NCI-H1436 (cell line): ENCODE measurements at regions not wholly inside any gene's neighbourhood (a gene's known extent, or its start where the extent isn't known, plus 50 kb on each side); places are given as distances from the start of the nearest gene placed in this dataset.
"Not testable (repeated sequence)": the region's sequence is repeated elsewhere in the genome, so short reads cannot be mapped to it uniquely, and the experiment has no call there.

Experiments used
- DNase-seq: peaks from one replicate; lab custom pipeline; 2025; lab: John Stamatoyannopoulos, UW

- DNase-seq, result no peak
These were observed 68.0 kb upstream of the HELT start for GRCh38 chr4:184950117-184950830.

GRCh38 chr4:184950926-184951325 is 67.4 kb upstream of the HELT start:
- no peak for DNase-seq

- no peak for DNase-seq
These were observed 66.6 kb upstream of the HELT start for GRCh38 chr4:184951668-184952160.

- DNase-seq, result no peak
These were observed 65.8 kb upstream of the HELT start for GRCh38 chr4:184952522-184952921.

- no peak for DNase-seq
These were observed 64.8 kb upstream of the HELT start for GRCh38 chr4:184953421-184953945.

DNA sequence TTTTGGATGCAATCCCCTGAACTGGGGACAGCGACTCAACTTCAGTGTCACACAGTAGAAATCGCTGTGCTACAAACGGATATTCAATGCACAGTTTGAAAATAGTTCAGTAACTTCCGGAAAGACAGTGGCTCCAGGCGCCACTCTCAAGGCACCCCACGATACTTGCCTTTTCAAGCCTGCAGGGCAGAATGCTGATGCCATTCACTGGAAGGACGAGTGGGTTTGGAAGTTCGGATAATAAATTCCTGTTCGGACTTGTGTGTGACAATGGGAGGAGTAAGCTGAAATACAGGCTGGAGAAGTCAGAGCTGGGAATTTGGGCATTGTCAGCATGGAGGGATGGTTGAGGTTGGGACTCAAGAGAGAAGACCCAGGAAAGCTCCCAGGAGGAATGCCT is 64.3 kb upstream of the HELT start:
- no peak for DNase-seq

DNA sequence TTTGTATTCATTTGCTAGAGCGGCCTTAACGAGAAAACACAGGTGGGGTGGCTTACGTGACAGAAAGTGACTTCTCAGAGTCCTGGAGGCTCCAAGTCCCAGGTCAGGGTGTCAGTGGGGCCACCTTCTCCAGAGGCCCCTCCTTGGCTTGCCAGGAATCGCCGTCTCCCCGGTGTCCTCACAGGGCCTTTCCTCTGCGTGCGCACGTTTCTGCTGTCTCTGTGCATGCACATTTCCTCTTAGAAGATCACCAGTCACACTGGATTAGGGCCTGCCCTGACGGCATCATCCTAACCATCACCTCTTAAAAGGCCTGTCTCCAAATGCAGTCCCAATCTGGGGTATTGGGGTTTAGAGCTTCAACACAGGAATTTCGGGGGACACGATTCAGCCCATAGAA is 63.8 kb upstream of the HELT start:
- no peak for DNase-seq

GRCh38 chr4:184955116-184955515 is 63.2 kb upstream of the HELT start:
- DNase-seq, result no peak

DNA sequence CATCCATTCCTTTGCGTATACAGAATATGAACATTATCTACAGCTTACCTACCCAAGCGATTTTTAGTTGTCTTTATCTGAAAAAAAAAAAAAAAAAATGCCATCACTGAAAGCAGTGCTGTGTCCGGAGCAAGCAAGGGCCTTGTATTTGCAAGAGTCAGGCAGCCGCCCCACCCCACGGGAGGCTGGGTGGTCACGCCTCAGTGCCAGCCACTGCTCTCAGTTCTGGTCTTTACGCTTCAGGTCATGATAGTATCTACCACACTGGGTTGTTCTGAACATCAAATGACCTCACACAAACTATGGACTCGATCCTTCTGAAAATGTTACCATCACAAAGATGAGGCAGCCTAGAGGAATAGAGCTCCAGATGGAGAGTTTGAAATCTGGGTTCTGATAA is 62.7 kb upstream of the HELT start:
- no peak for DNase-seq

GRCh38 chr4:184957446-184958115 is 60.7 kb upstream of the HELT start:
- DNase-seq, result peak; percentile 13

GRCh38 chr4:184958127-184958922 is 60.0 kb upstream of the HELT start:
- DNase-seq, result peak; percentile 5

GRCh38 chr4:184958923-184959210 is 59.4 kb upstream of the HELT start:
- DNase-seq, result no peak

DNA sequence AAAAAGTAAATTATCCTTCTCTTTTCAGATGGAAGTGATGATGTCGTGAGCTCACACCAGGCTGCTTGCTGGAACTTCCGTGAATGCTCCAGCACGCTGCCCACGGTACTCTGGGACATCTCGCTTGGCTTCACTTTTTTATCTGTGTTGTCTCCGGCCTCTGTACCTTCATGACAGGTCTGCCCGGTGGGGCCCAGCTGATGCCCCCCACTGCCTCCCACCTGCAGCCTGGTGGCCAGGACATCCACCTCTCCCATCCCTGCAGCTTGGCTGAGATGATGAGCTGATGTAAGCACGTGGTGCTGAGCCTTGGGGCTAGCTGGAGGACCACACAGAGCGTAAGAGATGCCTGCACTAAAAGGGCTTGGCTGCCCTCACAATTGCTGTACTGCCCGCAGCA is 59.0 kb upstream of the HELT start:
- DNase-seq, result no peak

DNA sequence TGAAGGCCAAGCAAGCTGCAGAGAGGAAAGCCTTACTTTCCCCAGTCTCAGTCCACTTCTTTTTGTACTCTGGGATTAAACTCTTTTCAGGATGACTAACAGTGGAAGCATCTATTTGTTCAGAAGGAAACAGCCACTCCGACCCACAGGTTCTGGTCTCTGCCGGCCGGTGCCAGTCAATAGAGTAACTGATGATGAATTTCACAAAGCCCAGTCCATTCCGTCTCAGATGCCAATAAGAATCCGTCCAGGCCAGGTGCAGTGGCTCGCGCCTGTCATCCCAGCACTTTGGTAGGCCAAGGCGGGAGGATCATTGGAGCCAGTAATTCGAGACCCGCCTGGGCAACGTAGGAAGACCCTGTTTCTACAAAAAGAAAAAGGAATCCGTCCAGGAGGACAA is 58.5 kb upstream of the HELT start:
- no peak for DNase-seq

DNA sequence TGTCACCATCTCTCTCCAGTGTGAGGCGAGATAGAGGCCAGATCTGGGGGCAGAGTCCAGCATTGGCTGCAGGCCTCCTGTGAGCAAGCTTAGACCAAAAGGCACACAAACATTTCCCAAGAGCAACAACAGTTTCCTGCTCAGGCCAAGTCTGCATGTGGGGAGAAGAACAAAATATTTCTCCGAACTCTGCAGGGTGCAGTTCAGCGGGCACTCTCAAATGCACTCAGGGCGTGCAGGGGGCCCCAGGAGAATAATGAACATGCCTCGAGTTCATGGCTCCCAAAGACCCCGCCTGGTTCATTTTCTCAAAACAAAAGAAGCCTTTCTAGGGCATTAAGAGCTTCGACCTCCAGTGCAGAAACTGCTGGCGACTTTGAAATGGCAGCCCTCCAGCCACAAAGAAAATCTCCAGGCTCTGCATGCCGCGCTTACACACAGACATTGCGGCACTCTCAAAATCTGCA is 57.8 kb upstream of the HELT start:
- no peak for DNase-seq

GRCh38 chr4:184961660-184962059 is 56.6 kb upstream of the HELT start:
- no peak for DNase-seq

DNA sequence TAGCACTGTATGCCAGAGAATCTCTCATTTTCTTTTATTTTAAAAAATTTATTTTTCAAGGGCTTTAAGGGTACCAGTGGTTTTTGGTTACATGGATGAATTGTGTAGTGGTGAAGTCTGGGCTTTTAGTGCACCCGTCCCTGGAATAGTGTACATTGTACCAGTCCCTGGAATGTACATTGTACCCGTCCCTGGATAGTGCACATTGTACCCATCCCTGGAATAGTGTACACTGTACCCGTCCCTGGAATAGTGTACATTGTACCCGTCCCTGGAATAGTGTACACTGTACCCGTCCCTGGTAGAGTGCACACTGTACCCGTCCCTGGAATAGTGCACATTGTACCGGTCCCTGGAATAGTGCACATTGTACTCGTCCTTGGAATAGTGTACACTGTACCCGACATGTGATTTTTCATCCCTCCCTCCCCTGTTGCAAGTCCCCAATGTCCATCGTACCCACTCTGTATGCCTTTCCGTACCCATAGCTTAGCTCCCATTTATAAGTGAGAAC is 56.1 kb upstream of the HELT start:
- DNase-seq, result no peak

- not testable (repeated sequence) for DNase-seq
These were observed 52.9 kb upstream of the HELT start for GRCh38 chr4:184965230-184966050.

GRCh38 chr4:184966051-184966691 is 52.1 kb upstream of the HELT start:
- DNase-seq, result not testable (repeated sequence)

DNA sequence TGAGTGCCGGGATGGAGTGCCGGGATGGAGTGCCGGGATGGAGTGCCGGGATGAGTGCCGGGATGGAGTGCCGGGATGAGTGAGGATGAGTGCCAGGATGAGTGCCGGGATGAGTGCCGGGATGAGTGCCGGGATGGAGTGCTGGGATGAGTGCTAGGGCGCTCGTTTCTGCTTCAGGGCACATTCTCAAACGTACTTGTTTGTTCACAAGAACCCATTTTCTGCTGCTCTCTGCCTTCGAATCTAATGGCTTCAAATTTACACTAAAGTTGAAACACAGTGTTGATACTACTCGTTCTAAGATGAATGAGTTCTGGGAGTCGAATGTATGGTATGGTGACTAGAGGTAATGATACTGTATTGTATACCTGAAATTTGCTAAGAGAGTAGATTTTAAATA is 50.6 kb upstream of the HELT start:
- not testable (repeated sequence) for DNase-seq

- no peak for DNase-seq
These were observed 49.9 kb upstream of the HELT start for GRCh38 chr4:184968366-184968765.
